HG03520 (cell line): ENCODE measurements at regions not wholly inside any gene's neighbourhood (a gene's known extent, or its start where the extent isn't known, plus 50 kb on each side); places are given as distances from the start of the nearest gene placed in this dataset.

ENCODE experiments used
- ATAC-seq: cut with Tn5 transposase; IDR thresholded peaks from one replicate; pipeline ENCODE4 v1.9.1; 2021; ENCODE audit warnings: mild to moderate bottlenecking, moderate library complexity; ENCODE audit not compliant: unreplicated experiment

GRCh38 chr2:147792966-147793617 is 51.7 kb upstream of the ACVR2A start:
- no peak for ATAC-seq

GRCh38 chr2:147790580-147790979 is 54.2 kb upstream of the ACVR2A start:
- ATAC-seq: no peak

- no peak for ATAC-seq
These were observed 55.1 kb upstream of the ACVR2A start for GRCh38 chr2:147789720-147790119.

GRCh38 chr2:147789287-147789686 is 55.5 kb upstream of the ACVR2A start:
- no peak for ATAC-seq

- no peak for ATAC-seq
These were observed 62.5 kb upstream of the ACVR2A start for GRCh38 chr2:147782141-147782930.

GRCh38 chr2:147779440-147779839 is 65.4 kb upstream of the ACVR2A start:
- no peak for ATAC-seq

GRCh38 chr2:147777394-147777793 is 67.4 kb upstream of the ACVR2A start:
- ATAC-seq: no peak

- no peak for ATAC-seq
These were observed 70.0 kb upstream of the ACVR2A start for GRCh38 chr2:147774805-147775204.

- ATAC-seq: no peak
These were observed 71.3 kb upstream of the ACVR2A start for GRCh38 chr2:147773479-147773878.

- ATAC-seq: no peak
These were observed 72.0 kb upstream of the ACVR2A start for GRCh38 chr2:147772781-147773180.

- no peak for ATAC-seq
These were observed 81.0 kb upstream of the ACVR2A start for GRCh38 chr2:147763861-147764260.

GRCh38 chr2:147760984-147761383 is 83.8 kb upstream of the ACVR2A start:
- no peak for ATAC-seq

GRCh38 chr2:147759536-147759935 is 85.3 kb upstream of the ACVR2A start:
- ATAC-seq: no peak

- ATAC-seq: no peak
These were observed 86.0 kb upstream of the ACVR2A start for GRCh38 chr2:147758821-147759220.

- no peak for ATAC-seq
These were observed 88.8 kb upstream of the ACVR2A start for GRCh38 chr2:147756069-147756468.

- ATAC-seq: no peak
These were observed 104.5 kb upstream of the ACVR2A start for GRCh38 chr2:147740211-147740927.

- no peak for ATAC-seq
These were observed 105.3 kb upstream of the ACVR2A start for GRCh38 chr2:147739508-147739907.

- ATAC-seq: no peak
These were observed 126.0 kb upstream of the ACVR2A start for GRCh38 chr2:147718831-147719230.

GRCh38 chr2:147716906-147717305 is 127.9 kb upstream of the ACVR2A start:
- no peak for ATAC-seq

GRCh38 chr2:147715807-147716206 is 129.0 kb upstream of the ACVR2A start:
- peak; percentile 73 for ATAC-seq

GRCh38 chr2:147714582-147714981 is 130.2 kb upstream of the ACVR2A start:
- no peak for ATAC-seq

GRCh38 chr2:147713349-147713748 is 131.5 kb upstream of the ACVR2A start:
- ATAC-seq: no peak
